Right lobe of liver (tissue), 6 donors: ENCODE measurements at regions not wholly inside any gene's neighbourhood (a gene's known extent, or its start where the extent isn't known, plus 50 kb on each side); places are given as distances from the start of the nearest gene placed in this dataset.

Source experiments
- ATAC-seq, 4 donors: fragments of 200-7000 bp; cut with Tn5 transposase; one replicate each; pipeline ENCODE4 v1.9.1; 2020; ENCODE audit warnings: mild to moderate bottlenecking in 4 of 4, moderate library complexity in 4 of 4
- DNase-seq, 3 donors: peaks; one replicate each; pipeline ENCODE4 v3.0.0-alpha.2; 2020
- H3K27ac ChIP-seq, 3 donors: fragments of 200-600 bp; one replicate each; pipeline ENCODE4 v1.8.0; 2022
- H3K27me3 ChIP-seq, 2 donors: fragments of 200-600 bp; one replicate each; pipeline ENCODE4 v1.8.0; 2022
- H3K36me3 ChIP-seq, 4 donors: fragments of 200-600 bp; sonication (generic) in 1 of 4; one replicate each; pipeline versions ENCODE4 v1.5.1 to v1.8.0; 2017 to 2022; ENCODE audit warnings: control low read depth in 1 of 4
- H3K4me1 ChIP-seq, 4 donors: fragments of 200-600 bp; sonication (generic) in 1 of 4; one replicate each; pipeline versions ENCODE4 v1.5.1 to v1.8.0; 2017 to 2022; ENCODE audit warnings: control low read depth in 1 of 4
- H3K4me3 ChIP-seq, 3 donors: fragments of 200-600 bp; one replicate each; pipeline ENCODE4 v1.8.0; 2022
- H3K9me3 ChIP-seq, 4 donors: fragments of 200-600 bp; sonication (generic) in 1 of 4; one replicate each; pipeline versions ENCODE4 v1.5.1 to v1.8.0; 2017 to 2022; ENCODE audit warnings: control low read depth in 1 of 4
- CTCF ChIP-seq, 4 donors: fragments of 200-600 bp in 3 of 4; fragments of 450-650 bp in 1 of 4; IDR thresholded peaks; one replicate each; pipeline versions ENCODE4 v1.5.1 to v1.8.0; 2016 to 2022; ENCODE audit warnings: antibody characterized with exemption in 4 of 4, mild to moderate bottlenecking in 2 of 4
- POLR2A ChIP-seq: fragments of 450-650 bp; IDR thresholded peaks from one replicate; pipeline ENCODE4 v1.6.1; 2017; ENCODE audit warnings: antibody characterized with exemption, mild to moderate bottlenecking
- WGBS: methylation state at CpG from one replicate; pipeline ENCODE4 v1.1.6; 2018; ENCODE audit warnings: low coverage, low lambda C conversion rate; ENCODE audit not compliant: insufficient coverage; ENCODE audit errors: missing lambda C conversion rate; 5-methylcytosine and 5-hydroxymethylcytosine counted together
- intact Hi-C, 2 donors: fragments of 100-400 bp; cut with DNase I; formaldehyde crosslinking; loops; one replicate each; pipeline versions ENCODE4 v1.11.2 to v1.14.1; 2022
- donor health status: DM: no; HTN: yes; CAD: no.
- donor health status: DM: no; HTN: no; CAD: no.
- donor health status: DM: no; HTN: no; CAD: no.
- donor health status: DM: no; HTN: yes; CAD: no.
- donor health status: DM: no; HTN: yes; CAD: no.

- intact Hi-C loops, result no loop called here
- WGBS, result 67% methylated on average over 3 of the region's 3 CpGs
- no peak for DNase-seq
Observed at GRCh38 chr6:44672086-44672485, 284.6 kb downstream of the CDC5L start.

GRCh38 chr6:44672841-44673240, 285.3 kb downstream of the CDC5L start:
- TF ChIP-seq CTCF (IDR thresholded peaks at IDR 0.05), result no peak
- TF ChIP-seq POLR2A, result no peak
- Histone ChIP-seq H3K4me1 (no peaks in the 10 kb centered on the region), H3K9me3 (no peaks in the 10 kb centered on the region), H3K36me3 (no peaks in the 10 kb centered on the region), H3K4me3 (no peak overlapping the region), H3K27me3 (no peaks in the 10 kb centered on the region), H3K27ac (no peak overlapping the region)
- ATAC-seq, result no peak
- intact Hi-C loops, result no loop called here
- WGBS, result 77% methylated on average over 4 of the region's 4 CpGs
- no peak for DNase-seq

More at GRCh38 chr6:44672086-44672485, 284.6 kb downstream of the CDC5L start:
- Histone ChIP-seq H3K36me3 (no peaks in the 10 kb centered on the region), H3K27me3 (no peaks in the 10 kb centered on the region), H3K4me3 (no peak overlapping the region), H3K27ac (no peak overlapping the region), H3K4me1 (no peaks in the 10 kb centered on the region), H3K9me3 (no peaks in the 10 kb centered on the region)
- TF ChIP-seq POLR2A (no peak), CTCF (IDR thresholded peaks at IDR 0.05) (no peak)
- ATAC-seq, result no peak

- Histone ChIP-seq H3K4me1 (no peaks in the 10 kb centered on the region), H3K9me3 (no peaks in the 10 kb centered on the region), H3K4me3 (no peak overlapping the region), H3K27me3 (no peaks in the 10 kb centered on the region), H3K27ac (no peak overlapping the region), H3K36me3 (no peaks in the 10 kb centered on the region)
- ATAC-seq (no peak), DNase-seq (no peak)
- intact Hi-C loops, result no loop called here
- 83% methylated on average over 2 of the region's 11 CpGs for WGBS
- TF ChIP-seq POLR2A (no peak), CTCF (IDR thresholded peaks at IDR 0.05) (no peak)
Observed at GRCh38 chr6:44674226-44675155, 287.0 kb downstream of the CDC5L start.

- Histone ChIP-seq H3K4me1 (no peaks in the 10 kb centered on the region), H3K27ac (no peak overlapping the region), H3K4me3 (no peak overlapping the region), H3K36me3 (no peaks in the 10 kb centered on the region), H3K27me3 (no peaks in the 10 kb centered on the region), H3K9me3 (no peaks in the 10 kb centered on the region)
- 91% methylated on average over 2 of the region's 2 CpGs for WGBS
- ATAC-seq (no peak), DNase-seq (no peak)
- intact Hi-C loops, result no loop called here
- TF ChIP-seq POLR2A (no peak), CTCF (IDR thresholded peaks at IDR 0.05) (no peak)
Observed at GRCh38 chr6:44675449-44675848, 287.9 kb downstream of the CDC5L start.
